Stimulated activated naive CD8-positive, alpha-beta T cell treated with anti-CD3 and anti-CD28 coated beads, Interleukin-15, Interleukin-2, amounts not matched to agents 100 ng/mL and 50 ng/mL, for 24 hours (primary cell): ENCODE measurements at regions not wholly inside any gene's neighbourhood (a gene's known extent, or its start where the extent isn't known, plus 50 kb on each side); places are given as distances from the start of the nearest gene placed in this dataset.

Source experiments
- H3K27ac Mint-ChIP-seq: one replicate; pipeline ENCODE4 v1.8.0; 2021; ENCODE audit warnings: mild to moderate bottlenecking, mixed read lengths
- H3K27me3 Mint-ChIP-seq: one replicate; pipeline ENCODE4 v1.8.0; 2021; ENCODE audit warnings: mixed read lengths
- H3K36me3 Mint-ChIP-seq: one replicate; pipeline ENCODE4 v1.8.0; 2021; ENCODE audit warnings: low read depth, mixed read lengths
- H3K4me1 Mint-ChIP-seq: one replicate; pipeline ENCODE4 v1.8.0; 2021; ENCODE audit warnings: low read depth, mixed read lengths
- H3K4me3 Mint-ChIP-seq: one replicate; pipeline ENCODE4 v1.8.0; 2021; ENCODE audit warnings: mild to moderate bottlenecking, mixed read lengths
- H3K9me3 Mint-ChIP-seq: one replicate; pipeline ENCODE4 v1.8.0; 2021; ENCODE audit warnings: mixed read lengths

DNA sequence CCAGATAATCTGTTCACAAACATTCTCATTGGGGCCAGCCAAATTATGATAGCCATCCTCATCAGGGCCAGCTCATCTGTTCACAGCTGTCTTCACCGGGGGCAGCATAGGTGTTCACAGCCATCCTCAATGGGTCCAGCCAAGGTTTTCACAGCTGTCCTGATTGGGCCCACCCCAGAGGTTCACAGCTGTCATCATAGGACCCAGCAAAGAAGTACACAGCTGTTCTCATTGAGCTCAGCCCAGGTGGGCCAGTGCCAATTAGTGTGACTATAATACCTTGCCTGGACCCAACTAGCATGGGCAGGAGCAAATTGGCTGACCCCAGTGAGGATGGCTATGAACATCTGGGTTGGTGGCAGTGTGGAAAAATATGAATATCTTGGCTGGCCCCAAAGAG lies 1166.0 kb downstream of the UQCRFS1 start:
- no peak overlapping the region for H3K27ac Mint-ChIP-seq
- no peaks in the 10 kb centered on the region for H3K36me3 Mint-ChIP-seq
- no peaks in the 10 kb centered on the region for H3K27me3 Mint-ChIP-seq
- no peak overlapping the region for H3K4me3 Mint-ChIP-seq
- H3K4me1 Mint-ChIP-seq = no peaks in the 10 kb centered on the region
- H3K9me3 Mint-ChIP-seq = peaks cover 2% of the 10 kb centered on the region

DNA sequence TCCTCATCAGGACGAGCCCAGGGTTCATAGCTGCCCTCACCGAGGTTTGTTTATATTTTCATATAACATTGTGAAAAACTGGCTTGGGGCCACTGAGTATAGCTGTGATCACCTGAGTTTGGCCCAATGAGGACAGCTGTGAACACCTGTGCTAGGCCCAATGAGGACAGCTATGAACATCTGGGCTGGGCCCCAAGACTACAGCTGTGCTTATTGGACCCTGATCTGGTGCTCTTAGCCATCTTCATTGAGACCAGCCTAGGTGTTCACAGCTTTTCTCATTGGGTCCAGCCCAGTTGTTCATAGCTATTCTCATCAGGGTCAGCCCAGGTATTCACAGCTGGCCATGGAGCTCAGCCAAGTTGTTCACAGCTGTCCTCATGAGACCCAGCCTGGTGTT lies 1167.3 kb downstream of the UQCRFS1 start:
- no peaks in the 10 kb centered on the region for H3K36me3 Mint-ChIP-seq
- H3K27me3 Mint-ChIP-seq = no peaks in the 10 kb centered on the region
- no peaks in the 10 kb centered on the region for H3K9me3 Mint-ChIP-seq
- H3K4me3 Mint-ChIP-seq = no peak overlapping the region
- H3K4me1 Mint-ChIP-seq = no peaks in the 10 kb centered on the region
- no peak overlapping the region for H3K27ac Mint-ChIP-seq

- no peak overlapping the region for H3K27ac Mint-ChIP-seq
- H3K4me1 Mint-ChIP-seq = no peaks in the 10 kb centered on the region
- H3K27me3 Mint-ChIP-seq = no peaks in the 10 kb centered on the region
- no peaks in the 10 kb centered on the region for H3K36me3 Mint-ChIP-seq
- H3K9me3 Mint-ChIP-seq = no peaks in the 10 kb centered on the region
- no peak overlapping the region for H3K4me3 Mint-ChIP-seq
Observed at GRCh38 chr19:28044477-28044876, 1168.5 kb downstream of the UQCRFS1 start.

GRCh38 chr19:28042516-28042915 lies 1170.4 kb downstream of the UQCRFS1 start:
- Mint-ChIP-seq H3K4me3 (no peak overlapping the region), H3K36me3 (no peaks in the 10 kb centered on the region), H3K9me3 (peaks cover 3% of the 10 kb centered on the region)

DNA sequence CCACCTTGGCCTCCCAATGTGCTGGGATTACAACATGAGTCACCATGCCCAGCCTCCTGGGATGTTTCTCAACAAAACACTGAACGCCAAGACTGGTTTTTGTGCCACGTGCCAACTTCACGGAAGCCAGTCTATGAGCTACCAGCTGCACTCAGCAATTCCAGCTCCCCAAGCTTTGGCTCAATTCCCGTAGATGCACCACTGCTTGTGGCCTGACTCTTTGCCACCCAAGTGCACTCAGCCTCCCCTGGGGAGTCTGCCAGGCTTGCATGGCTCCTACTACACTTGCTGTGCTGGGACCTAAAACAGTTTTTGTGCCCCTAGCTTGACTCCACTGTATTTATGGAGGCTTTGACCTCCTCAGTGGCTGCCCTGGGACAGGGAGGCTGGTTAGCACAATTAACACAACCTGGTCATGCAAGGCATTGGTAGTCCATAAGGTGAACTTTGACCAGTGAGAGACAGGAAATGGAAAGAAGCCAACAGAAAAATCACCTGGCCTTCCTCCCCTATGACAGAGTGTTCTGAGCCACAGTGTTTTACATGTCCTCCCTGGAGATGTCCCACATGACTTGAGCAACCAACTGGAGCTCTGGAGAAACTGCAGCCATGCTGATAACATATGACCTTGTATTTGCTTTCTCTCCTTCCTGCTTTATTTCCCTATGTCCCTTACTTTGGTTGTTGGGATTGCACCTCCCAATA lies 1173.1 kb downstream of the UQCRFS1 start:
- no peaks in the 10 kb centered on the region for H3K4me1 Mint-ChIP-seq
- no peaks in the 10 kb centered on the region for H3K27me3 Mint-ChIP-seq
- peaks cover 3% of the 10 kb centered on the region for H3K9me3 Mint-ChIP-seq
- no peak overlapping the region for H3K27ac Mint-ChIP-seq
- H3K36me3 Mint-ChIP-seq = no peaks in the 10 kb centered on the region
- no peak overlapping the region for H3K4me3 Mint-ChIP-seq

More at GRCh38 chr19:28042516-28042915, 1170.4 kb downstream of the UQCRFS1 start:
- Mint-ChIP-seq H3K4me1 (no peaks in the 10 kb centered on the region), H3K27me3 (no peaks in the 10 kb centered on the region), H3K27ac (no peak overlapping the region)

- Mint-ChIP-seq H3K36me3 (no peaks in the 10 kb centered on the region), H3K4me3 (no peak overlapping the region), H3K9me3 (peaks cover 3% of the 10 kb centered on the region), H3K27me3 (no peaks in the 10 kb centered on the region), H3K4me1 (no peaks in the 10 kb centered on the region), H3K27ac (no peak overlapping the region)
Observed at GRCh38 chr19:28037186-28037585, 1175.8 kb downstream of the UQCRFS1 start.

- Mint-ChIP-seq H3K36me3 (no peaks in the 10 kb centered on the region), H3K27ac (no peak overlapping the region), H3K4me1 (no peaks in the 10 kb centered on the region), H3K27me3 (no peaks in the 10 kb centered on the region), H3K9me3 (peaks cover 6% of the 10 kb centered on the region), H3K4me3 (no peak overlapping the region)
Observed at GRCh38 chr19:28036486-28036885, 1176.5 kb downstream of the UQCRFS1 start.

- Mint-ChIP-seq H3K9me3 (peaks cover 6% of the 10 kb centered on the region), H3K4me1 (no peaks in the 10 kb centered on the region), H3K36me3 (no peaks in the 10 kb centered on the region), H3K4me3 (no peak overlapping the region), H3K27ac (no peak overlapping the region), H3K27me3 (no peaks in the 10 kb centered on the region)
Observed at GRCh38 chr19:28034936-28035335, 1178.0 kb downstream of the UQCRFS1 start.

DNA sequence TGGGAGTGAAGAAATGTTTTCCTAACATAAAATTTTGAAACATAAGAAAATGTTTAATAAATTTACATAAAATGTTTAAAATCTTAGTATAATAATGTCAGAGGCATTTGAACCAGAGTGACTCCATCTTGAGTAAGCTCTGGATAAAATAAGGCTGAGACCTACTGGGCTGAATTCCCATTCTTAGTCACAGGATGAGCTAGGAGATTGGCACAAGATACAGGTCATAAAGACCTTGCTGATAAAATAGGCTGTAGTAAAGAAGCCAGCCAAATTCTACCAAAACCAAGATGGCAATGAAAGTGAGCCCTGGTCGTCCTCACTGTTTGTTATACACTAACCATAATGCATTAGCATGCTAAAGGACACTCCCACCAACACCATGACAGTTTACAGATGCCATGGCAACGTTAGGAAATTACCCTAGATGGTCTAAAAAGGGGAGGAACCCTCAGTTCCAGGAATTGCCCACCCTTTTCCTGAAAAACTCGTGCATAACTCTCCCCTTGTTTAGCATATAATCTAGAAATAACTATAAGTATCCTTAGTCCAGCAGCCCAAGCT lies 1184.0 kb downstream of the UQCRFS1 start:
- H3K27ac Mint-ChIP-seq = no peak overlapping the region
- H3K4me1 Mint-ChIP-seq = no peaks in the 10 kb centered on the region
- no peak overlapping the region for H3K4me3 Mint-ChIP-seq
- no peaks in the 10 kb centered on the region for H3K36me3 Mint-ChIP-seq
- H3K9me3 Mint-ChIP-seq = peaks cover 3% of the 10 kb centered on the region
- no peaks in the 10 kb centered on the region for H3K27me3 Mint-ChIP-seq

- Mint-ChIP-seq H3K4me1 (no peaks in the 10 kb centered on the region), H3K4me3 (no peak overlapping the region), H3K9me3 (peaks cover 2% of the 10 kb centered on the region), H3K27me3 (no peaks in the 10 kb centered on the region), H3K36me3 (no peaks in the 10 kb centered on the region), H3K27ac (no peak overlapping the region)
Observed at GRCh38 chr19:28027116-28027515, 1185.8 kb downstream of the UQCRFS1 start.

DNA sequence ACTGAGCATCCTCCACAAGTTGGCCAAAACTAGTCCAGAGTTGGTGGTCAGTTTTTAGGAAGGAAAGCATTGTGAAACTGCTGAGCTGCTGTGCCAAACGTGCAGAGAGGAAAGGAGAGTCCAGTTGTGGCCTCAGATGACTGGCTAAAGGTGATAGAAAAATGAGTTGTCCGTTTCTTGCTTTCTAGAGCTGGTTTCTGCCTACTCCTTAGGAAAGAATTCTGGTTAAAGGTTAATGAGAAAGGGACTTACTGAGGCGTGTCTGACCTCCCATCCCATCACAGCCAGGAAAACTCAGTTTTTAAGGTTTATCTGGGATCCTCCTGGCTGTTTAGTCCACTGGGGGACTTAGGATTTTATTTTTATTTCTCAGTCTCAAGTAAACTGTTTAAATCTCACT lies 1186.3 kb downstream of the UQCRFS1 start:
- Mint-ChIP-seq H3K27me3 (no peaks in the 10 kb centered on the region), H3K9me3 (no peaks in the 10 kb centered on the region), H3K36me3 (no peaks in the 10 kb centered on the region), H3K4me3 (no peak overlapping the region), H3K4me1 (no peaks in the 10 kb centered on the region), H3K27ac (no peak overlapping the region)

GRCh38 chr19:28024920-28025319 lies 1188.0 kb downstream of the UQCRFS1 start:
- Mint-ChIP-seq H3K27me3 (no peaks in the 10 kb centered on the region), H3K36me3 (no peaks in the 10 kb centered on the region), H3K27ac (no peak overlapping the region), H3K4me1 (no peaks in the 10 kb centered on the region), H3K4me3 (no peak overlapping the region), H3K9me3 (no peaks in the 10 kb centered on the region)

- no peaks in the 10 kb centered on the region for H3K36me3 Mint-ChIP-seq
- no peaks in the 10 kb centered on the region for H3K4me1 Mint-ChIP-seq
- H3K27ac Mint-ChIP-seq = no peak overlapping the region
- H3K4me3 Mint-ChIP-seq = no peak overlapping the region
- no peaks in the 10 kb centered on the region for H3K27me3 Mint-ChIP-seq
- no peaks in the 10 kb centered on the region for H3K9me3 Mint-ChIP-seq
Observed at GRCh38 chr19:28023064-28023463, 1189.9 kb downstream of the UQCRFS1 start.

- H3K4me3 Mint-ChIP-seq = no peak overlapping the region
- no peaks in the 10 kb centered on the region for H3K27me3 Mint-ChIP-seq
- H3K36me3 Mint-ChIP-seq = no peaks in the 10 kb centered on the region
- peaks cover 2% of the 10 kb centered on the region for H3K9me3 Mint-ChIP-seq
- no peak overlapping the region for H3K27ac Mint-ChIP-seq
- H3K4me1 Mint-ChIP-seq = no peaks in the 10 kb centered on the region
Observed at GRCh38 chr19:28022506-28022905, 1190.4 kb downstream of the UQCRFS1 start.

GRCh38 chr19:28021259-28022185 lies 1191.4 kb downstream of the UQCRFS1 start:
- no peaks in the 10 kb centered on the region for H3K27me3 Mint-ChIP-seq
- H3K4me3 Mint-ChIP-seq = no peak overlapping the region
- peaks cover 4% of the 10 kb centered on the region for H3K9me3 Mint-ChIP-seq
- H3K36me3 Mint-ChIP-seq = no peaks in the 10 kb centered on the region
- no peak overlapping the region for H3K27ac Mint-ChIP-seq
- no peaks in the 10 kb centered on the region for H3K4me1 Mint-ChIP-seq
